GM12878 (cell line): ENCODE measurements at regions not wholly inside any gene's neighbourhood (a gene's known extent, or its start where the extent isn't known, plus 50 kb on each side); places are given as distances from the start of the nearest gene placed in this dataset.

Source experiments
- ATAC-seq: fragments of 200-7000 bp; cut with Tn5 transposase; 3 replicates; pipeline ENCODE4 v1.9.1; 2020; ENCODE audit warnings: mild to moderate bottlenecking, moderate library complexity
- BruUV-seq: library from RNA; stranded (reverse); fragments of 400-500 nt; replicated peaks from 2 replicates; lab custom pipeline; 2021; lab: Mats Ljungman, UMichigan
- CTCF ChIA-PET: fragments of 300-600 bp; sonication (Branson Sonifier 250); formaldehyde crosslinking; extraction: SDS; loops from one replicate; lab custom pipeline; 2021; ENCODE audit warnings: inconsistent platforms; lab: Yijun Ruan, JAX
- POLR2A ChIA-PET: fragments of 350-600 bp; formaldehyde crosslinking; extraction: SDS; loops from one replicate; lab custom pipeline; 2021; ENCODE audit warnings: inconsistent platforms; lab: Charles Lee
- RAD21 ChIA-PET: fragments of 300-600 bp; sonication (Branson Sonifier 250); formaldehyde crosslinking; loops from one replicate; lab custom pipeline; 2023; ENCODE audit warnings: antibody characterized with exemption; ENCODE audit not compliant: unreplicated experiment; lab: Charles Lee
- SMC1A ChIA-PET: fragments of 300-600 bp; sonication (Branson Sonifier 250); formaldehyde crosslinking; loops from one replicate; lab custom pipeline; 2023; ENCODE audit not compliant: unreplicated experiment, uncharacterized antibody; lab: Charles Lee
- DNase-seq: peaks from one replicate; pipeline ENCODE4 v3.0.0-alpha.2; 2011; ENCODE audit warnings: low read depth, low spot score
- FAIRE-seq: peaks from 3 replicates; lab custom pipeline; 2011; peaks lifted over from hg19 to GRCh38; lab: Jason Lieb, UNC
- H2AFZ ChIP-seq: 2 replicates; pipeline ENCODE4 v1.6.0; 2011; ENCODE audit warnings: low read depth, low read length, control low read depth; ENCODE audit not compliant: control insufficient read depth
- H3K27ac ChIP-seq: 2 replicates; pipeline ENCODE4 v1.5.1; 2011; ENCODE audit warnings: control low read depth; ENCODE audit not compliant: control insufficient read depth, insufficient read depth
- H3K27me3 ChIP-seq, 2 experiments: replicated peaks in 1 of 2; 2 replicates each; pipeline versions ENCODE4 v1.6.0 to v1.6.1; 2011; ENCODE audit warnings: low read length in 1 of 2; ENCODE audit not compliant: control insufficient read depth in 2 of 2, insufficient read depth in 2 of 2
- H3K36me3 ChIP-seq, 2 experiments: 2 replicates each; pipeline ENCODE4 v1.5.1; 2011; ENCODE audit warnings: low read length in 1 of 2; ENCODE audit not compliant: control insufficient read depth in 2 of 2, insufficient read depth in 2 of 2
- H3K4me1 ChIP-seq: 2 replicates; pipeline ENCODE4 v1.6.1; 2011; ENCODE audit warnings: mild to moderate bottlenecking, low read length, moderate library complexity, mixed read lengths; ENCODE audit not compliant: control insufficient read depth, insufficient read depth
- H3K4me2 ChIP-seq: 2 replicates; pipeline ENCODE4 v1.6.0; 2011; ENCODE audit warnings: control low read depth; ENCODE audit not compliant: control insufficient read depth, insufficient read depth
- H3K4me3 ChIP-seq: fragments of 200-600 bp; sonication (generic); 2 replicates; pipeline ENCODE4 v1.5.1; 2016
- H3K79me2 ChIP-seq: 2 replicates; pipeline ENCODE4 v1.6.0; 2011; ENCODE audit warnings: low read length; ENCODE audit not compliant: control insufficient read depth, insufficient read depth
- H3K9ac ChIP-seq: 2 replicates; pipeline ENCODE4 v1.8.0; 2011; ENCODE audit warnings: low read length, control low read depth, mixed read lengths; ENCODE audit not compliant: control insufficient read depth, insufficient read depth
- H3K9me3 ChIP-seq: replicated peaks from 3 replicates; pipeline ENCODE4 v1.5.1; 2011; ENCODE audit warnings: mild to moderate bottlenecking, low read length; ENCODE audit not compliant: control insufficient read depth, insufficient read depth
- H4K20me1 ChIP-seq: 2 replicates; pipeline ENCODE4 v1.6.0; 2011; ENCODE audit not compliant: control insufficient read depth, insufficient read depth
- BCL11A ChIP-seq: IDR thresholded peaks from 2 replicates; pipeline ENCODE4 v1.6.1; 2011; ENCODE audit warnings: low read depth, low read length
- ELK1 ChIP-seq: IDR thresholded peaks from 2 replicates; pipeline ENCODE4 v1.6.1; 2012; ENCODE audit warnings: low read depth, low read length, improper control_type of control experiment
- EZH2 ChIP-seq: IDR thresholded peaks from 2 replicates; pipeline ENCODE4 v1.6.1; 2012; ENCODE audit warnings: low read depth, mild to moderate bottlenecking, control low read depth, inconsistent platforms, low read length, borderline replicate concordance; ENCODE audit not compliant: control insufficient read depth
- LARP7 ChIP-seq: fragments of 450-650 bp; IDR thresholded peaks from 2 replicates; pipeline ENCODE4 v1.6.1; 2017; ENCODE audit warnings: mild to moderate bottlenecking
- REST ChIP-seq: IDR thresholded peaks from 2 replicates; pipeline ENCODE4 v1.6.1; 2012; ENCODE audit warnings: mild to moderate bottlenecking, low read depth, low read length
- TBL1XR1 ChIP-seq: IDR thresholded peaks from 2 replicates; pipeline ENCODE4 v1.6.1; 2012; ENCODE audit warnings: low read depth, low read length, improper control_type of control experiment
- TCF12 ChIP-seq: IDR thresholded peaks from 2 replicates; pipeline ENCODE4 v1.6.1; 2011; ENCODE audit warnings: low read depth, mild to moderate bottlenecking, low read length
- ZNF274 ChIP-seq: IDR thresholded peaks from one replicate; pipeline ENCODE4 v1.8.0; 2011; ENCODE audit not compliant: insufficient read length, insufficient read depth
- WGBS: methylation state at CpG from one replicate; pipeline ENCODE4 v1.1.6; 2016; ENCODE audit warnings: low lambda C conversion rate; ENCODE audit not compliant: insufficient replicate concordance, insufficient coverage; ENCODE audit errors: missing lambda C conversion rate; 5-methylcytosine and 5-hydroxymethylcytosine counted together
- in situ Hi-C: fragments of 300-500 bp; cut with MboI; formaldehyde crosslinking; loops from 9 replicates; pipeline ENCODE4 v1.14.3; 2018; ENCODE audit warnings: mixed read lengths
- intact Hi-C: fragments of 100-400 bp; cut with micrococcal nuclease; formaldehyde crosslinking; loops from one replicate; pipeline ENCODE4 v1.14.2; 2022; ENCODE audit not compliant: unreplicated experiment

GRCh38 chr13:107376341-107377125 lies 808.6 kb upstream of the ARGLU1 start:
- no peaks in the 10 kb centered on the region for H4K20me1 ChIP-seq
- H3K36me3 ChIP-seq = no peaks in the 10 kb centered on the region
- RAD21 ChIA-PET = no interaction called here
- H3K9me3 ChIP-seq = no peaks in the 10 kb centered on the region
- H3K4me1 ChIP-seq = no peaks in the 10 kb centered on the region
- DNase-seq = no peak
- SMC1A ChIA-PET = no interaction called here
- no peak for ATAC-seq
- in situ Hi-C loops (no loop called here), intact Hi-C loops (no loop called here)
- no peak overlapping the region for H3K4me2 ChIP-seq
- no peak for FAIRE-seq
- TF ChIP-seq BCL11A (no peak), EZH2 (no peak), TBL1XR1 (no peak), TCF12 (no peak), REST (no peak), ELK1 (no peak), LARP7 (no peak), ZNF274 (no peak)
- no TSS peak for BruUV-seq
- no peak overlapping the region for H3K27ac ChIP-seq
- no peak overlapping the region for H2AFZ ChIP-seq
- H3K9ac ChIP-seq = no peak overlapping the region
- POLR2A ChIA-PET = no interaction called here
- CTCF ChIA-PET = interaction anchor here (0.7 to 2.0 kb wide), 2 partner anchors 10 to 77 kb away, joined by 3 to 4 read pairs; no protein-coding TSS in a partner anchor
- 2% methylated on average over 6 of the region's 6 CpGs for WGBS
- no peak overlapping the region for H3K4me3 ChIP-seq
- no peaks in the 10 kb centered on the region for H3K27me3 ChIP-seq
- H3K79me2 ChIP-seq = no peaks in the 10 kb centered on the region
